SK-N-SH (cell line): ENCODE measurements at regions not wholly inside any gene's neighbourhood (a gene's known extent, or its start where the extent isn't known, plus 50 kb on each side); places are given as distances from the start of the nearest gene placed in this dataset.

ENCODE experiments used
- CTCF ChIA-PET: fragments of 300-600, 350-600 bp; formaldehyde crosslinking; extraction: SDS; loops from one replicate; lab custom pipeline; 2021; lab: Yijun Ruan, JAX
- POLR2A ChIA-PET: fragments of 350-600 bp; sonication (Branson Sonifier 250); formaldehyde crosslinking; extraction: SDS; loops from one replicate; lab custom pipeline; 2020; ENCODE audit warnings: antibody characterized with exemption, inconsistent platforms; lab: Yijun Ruan, JAX
- DNase-seq: peaks from one replicate; pipeline ENCODE4 v3.0.0; 2012
- H2AFZ ChIP-seq: fragments of 200-600 bp; sonication (generic); 2 replicates; pipeline ENCODE4 v1.8.1; 2016; ENCODE audit warnings: antibody characterized with exemption, mild to moderate bottlenecking, low read depth
- H3F3A ChIP-seq: fragments of 200-600 bp; sonication (generic); replicated peaks from 2 replicates; pipeline ENCODE3; 2016; ENCODE audit warnings: antibody characterized with exemption, mild to moderate bottlenecking; ENCODE audit not compliant: insufficient read depth
- H3K27ac ChIP-seq, 2 experiments: fragments of 200-500 bp in 1 of 2; fragments of 200-600 bp in 1 of 2; sonication (Bioruptor generic) in 1 of 2; sonication (generic), shearing (Covaris generic) in 1 of 2; 2 replicates each; pipeline versions ENCODE4 v1.5.1 to v1.6.1; 2014 to 2016; ENCODE audit warnings: low read depth in 2 of 2, inconsistent platforms in 1 of 2, low read length in 1 of 2, mild to moderate bottlenecking in 1 of 2, mixed read lengths in 1 of 2
- H3K27me3 ChIP-seq: fragments of 200-600 bp; sonication (generic), shearing (Covaris generic); 2 replicates; pipeline ENCODE4 v1.6.1; 2016; ENCODE audit warnings: mixed run types; ENCODE audit not compliant: insufficient read depth
- H3K36me3 ChIP-seq, 2 experiments: fragments of 200-500 bp in 1 of 2; fragments of 200-600 bp in 1 of 2; sonication (Bioruptor generic) in 1 of 2; sonication (generic) in 1 of 2; replicated peaks in 1 of 2; 2 replicates each; pipeline versions ENCODE3 to v1.5.1; 2014 to 2016; ENCODE audit warnings: low read length in 1 of 2, mild to moderate bottlenecking in 1 of 2; ENCODE audit not compliant: insufficient read depth in 2 of 2, control insufficient read depth in 1 of 2
- H3K4me1 ChIP-seq, 2 experiments: fragments of 200-500 bp in 1 of 2; fragments of 200-600 bp in 1 of 2; sonication (Bioruptor generic) in 1 of 2; sonication (generic), shearing (Covaris generic) in 1 of 2; 2 replicates each; pipeline versions ENCODE4 v1.5.1 to v1.6.1; 2014 to 2016; ENCODE audit warnings: low read depth in 1 of 2, low read length in 1 of 2, mixed run types in 1 of 2; ENCODE audit not compliant: insufficient read depth in 2 of 2, control insufficient read depth in 1 of 2
- H3K4me2 ChIP-seq: fragments of 200-600 bp; sonication (generic), shearing (Covaris generic); 2 replicates; pipeline ENCODE4 v1.6.1; 2017; ENCODE audit warnings: mixed run types
- H3K4me3 ChIP-seq, 2 experiments: fragments of 200-500 bp in 1 of 2; fragments of 200-600 bp in 1 of 2; sonication (Bioruptor generic) in 1 of 2; sonication (generic), shearing (Covaris generic) in 1 of 2; 2 replicates each; pipeline versions ENCODE4 v1.5.1 to v1.8.1; 2014 to 2016; ENCODE audit warnings: low read depth in 2 of 2, inconsistent platforms in 1 of 2, low read length in 1 of 2, mild to moderate bottlenecking in 1 of 2, mixed read lengths in 1 of 2, moderate library complexity in 1 of 2
- H3K79me2 ChIP-seq: fragments of 200-600 bp; sonication (generic); 2 replicates; pipeline ENCODE4 v1.8.1; 2017; ENCODE audit warnings: mild to moderate bottlenecking; ENCODE audit not compliant: insufficient read depth
- H3K9ac ChIP-seq: fragments of 200-600 bp; sonication (generic); 2 replicates; pipeline ENCODE4 v1.6.1; 2017; ENCODE audit warnings: mixed run types
- H3K9me2 ChIP-seq: fragments of 200-600 bp; sonication (generic); 2 replicates; pipeline ENCODE4 v1.6.1; 2017; ENCODE audit warnings: mixed run types
- H3K9me3 ChIP-seq: fragments of 200-600 bp; sonication (generic); 2 replicates; pipeline ENCODE4 v1.6.1; 2017; ENCODE audit warnings: mixed run types, mild to moderate bottlenecking, moderate library complexity
- H4K20me1 ChIP-seq: fragments of 200-600 bp; sonication (generic); 2 replicates; pipeline ENCODE4 v1.6.1; 2017; ENCODE audit warnings: mild to moderate bottlenecking, mixed run types; ENCODE audit not compliant: insufficient read depth
- ELF1 ChIP-seq: IDR thresholded peaks from 2 replicates; pipeline ENCODE4 v1.4.0; 2012
- EP300 ChIP-seq, 2 experiments: IDR thresholded peaks; 2 replicates each; pipeline versions ENCODE4 v1.4.0 to v1.6.1; 2012; ENCODE audit warnings: borderline replicate concordance in 1 of 2, low read depth in 1 of 2, low read length in 1 of 2
- EZH2phosphoT487 ChIP-seq: fragments of 200-600 bp; sonication (generic); IDR thresholded peaks from 2 replicates; pipeline ENCODE4 v1.6.1; 2017; ENCODE audit warnings: low read depth, mixed run types, mild to moderate bottlenecking, antibody characterized with exemption, moderate library complexity, borderline replicate concordance
- GABPA ChIP-seq: IDR thresholded peaks from 2 replicates; pipeline ENCODE4 v1.4.0; 2012; ENCODE audit warnings: low read depth, mild to moderate bottlenecking
- GATA2 ChIP-seq: sonication (generic); formaldehyde crosslinking; IDR thresholded peaks from 2 replicates; pipeline ENCODE4 v1.5.0; 2020; ENCODE audit warnings: mild to moderate bottlenecking, missing genetic modification reagents
- NFIC ChIP-seq: IDR thresholded peaks from 2 replicates; pipeline ENCODE4 v1.4.0; 2012; ENCODE audit warnings: borderline replicate concordance
- RFX5 ChIP-seq: IDR thresholded peaks from 2 replicates; pipeline ENCODE4 v1.6.1; 2012; ENCODE audit warnings: mild to moderate bottlenecking, improper control_type of control experiment, low read length
- RXRA ChIP-seq: IDR thresholded peaks from 2 replicates; pipeline ENCODE4 v1.4.0; 2012; ENCODE audit warnings: low read depth, mild to moderate bottlenecking, borderline replicate concordance
- SIN3A ChIP-seq: IDR thresholded peaks from 2 replicates; pipeline ENCODE4 v1.6.1; 2012; ENCODE audit warnings: low read depth, mild to moderate bottlenecking, low read length, moderate library complexity, borderline replicate concordance
- SMC3 ChIP-seq: IDR thresholded peaks from 2 replicates; pipeline ENCODE4 v1.6.1; 2012; ENCODE audit warnings: low read depth, low read length, improper control_type of control experiment
- USF2 ChIP-seq: fragments of 150-350 bp; IDR thresholded peaks from 2 replicates; pipeline ENCODE4 v1.6.1; 2017; ENCODE audit warnings: antibody characterized with exemption, low read length, low read depth, borderline replicate concordance
- ZBTB33 ChIP-seq: IDR thresholded peaks from 2 replicates; pipeline ENCODE4 v1.4.0; 2012; ENCODE audit warnings: low read depth, borderline replicate concordance
- WGBS: methylation state at CpG from one replicate; pipeline ENCODE4 v1.1.6; 2017; ENCODE audit warnings: low lambda C conversion rate; 5-methylcytosine and 5-hydroxymethylcytosine counted together
- TF ChIP-seq, protein P1 (sequence below): fragments of 150-350 bp; IDR thresholded peaks from 2 replicates; pipeline ENCODE4 v1.6.1; 2016; ENCODE audit warnings: mild to moderate bottlenecking, low read depth, low read length
- TF ChIP-seq, protein P2 (sequence below): IDR thresholded peaks from 2 replicates; pipeline ENCODE4 v1.4.0; 2012; ENCODE audit warnings: low read depth, borderline replicate concordance
- TF ChIP-seq, protein P3 (sequence below): fragments of 200-600 bp; sonication (generic); IDR thresholded peaks from 2 replicates; pipeline ENCODE4 v1.6.1; 2017; ENCODE audit warnings: antibody characterized with exemption, mild to moderate bottlenecking, moderate library complexity

DNA sequence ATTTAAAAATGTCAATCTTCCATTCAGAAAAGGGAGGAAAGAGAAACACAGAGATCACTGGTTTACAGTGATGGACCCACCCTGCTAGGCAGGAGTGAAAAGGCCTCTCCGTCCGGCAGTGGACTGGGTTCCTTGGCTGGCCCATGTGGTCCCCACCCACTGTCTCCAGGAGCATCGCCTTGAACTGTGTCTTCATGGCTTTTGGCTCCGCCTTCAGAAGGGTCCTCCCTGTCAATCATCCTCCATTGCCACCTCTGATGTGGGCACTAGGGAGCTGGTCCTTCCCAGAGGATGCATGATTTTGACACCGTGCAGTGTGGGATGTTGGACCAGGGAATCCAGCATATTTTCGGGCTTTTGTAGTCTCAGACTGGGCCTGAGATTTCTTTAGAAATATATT is 58.2 kb upstream of the B3GAT1 start:
- no peaks in the 10 kb centered on the region for H3K79me2 ChIP-seq
- TF ChIP-seq RXRA = no peak
- no peak for TF ChIP-seq GATA2 (CRISPR knock-in tag)
- no peak for TF ChIP-seq RFX5
- TF ChIP-seq SIN3A = no peak
- TF ChIP-seq SMC3 = no peak
- TF ChIP-seq USF2 = no peak
- TF ChIP-seq, protein P1, sequence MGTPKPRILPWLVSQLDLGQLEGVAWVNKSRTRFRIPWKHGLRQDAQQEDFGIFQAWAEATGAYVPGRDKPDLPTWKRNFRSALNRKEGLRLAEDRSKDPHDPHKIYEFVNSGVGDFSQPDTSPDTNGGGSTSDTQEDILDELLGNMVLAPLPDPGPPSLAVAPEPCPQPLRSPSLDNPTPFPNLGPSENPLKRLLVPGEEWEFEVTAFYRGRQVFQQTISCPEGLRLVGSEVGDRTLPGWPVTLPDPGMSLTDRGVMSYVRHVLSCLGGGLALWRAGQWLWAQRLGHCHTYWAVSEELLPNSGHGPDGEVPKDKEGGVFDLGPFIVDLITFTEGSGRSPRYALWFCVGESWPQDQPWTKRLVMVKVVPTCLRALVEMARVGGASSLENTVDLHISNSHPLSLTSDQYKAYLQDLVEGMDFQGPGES = no peak
- no peak for TF ChIP-seq EP300 (IDR thresholded peaks at IDR 0.05; ENCODE audit: borderline replicate concordance in 1 of 2, low read depth in 1 of 2, low read length in 1 of 2)
- no peak for TF ChIP-seq NFIC
- no peak for TF ChIP-seq ELF1
- TF ChIP-seq EZH2phosphoT487 = no peak
- no peak for TF ChIP-seq ZBTB33
- TF ChIP-seq, all 33 proteins: peak for 0
- Histone ChIP-seq H4K20me1 (no peaks in the 10 kb centered on the region), H3K27ac (no peak overlapping the region), H2AFZ (no peak overlapping the region), H3K9me3 (no peaks in the 10 kb centered on the region), H3K9me2 (no peaks in the 10 kb centered on the region), H3K9ac (no peak overlapping the region), H3K4me2 (no peak overlapping the region), H3F3A (no peaks in the 10 kb centered on the region), H3K36me3 (no peaks in the 10 kb centered on the region), H3K27me3 (no peaks in the 10 kb centered on the region), H3K4me1 (no peaks in the 10 kb centered on the region; a peak in 1 of 4 replicates), H3K4me3 (no peak overlapping the region)
- WGBS = 41% methylated on average over 5 of the region's 6 CpGs
- ChIA-PET POLR2A (no interaction called here), CTCF (interaction anchor here (0.6 to 1.1 kb wide), 3 partner anchors 11 to 561 kb away, joined by 3 read pairs; no protein-coding TSS in a partner anchor)
- no peak for DNase-seq

GRCh38 chr11:134469627-134470026 is 57.6 kb upstream of the B3GAT1 start:
- Histone ChIP-seq H3K27ac (no peak overlapping the region), H3K9me2 (no peaks in the 10 kb centered on the region), H4K20me1 (no peaks in the 10 kb centered on the region), H3K9me3 (no peaks in the 10 kb centered on the region), H3K36me3 (no peaks in the 10 kb centered on the region), H3K79me2 (no peaks in the 10 kb centered on the region), H3K4me3 (no peak overlapping the region), H2AFZ (no peak overlapping the region), H3K27me3 (no peaks in the 10 kb centered on the region), H3K9ac (no peak overlapping the region), H3K4me2 (no peak overlapping the region), H3K4me1 (no peaks in the 10 kb centered on the region; a peak in 1 of 4 replicates), H3F3A (no peaks in the 10 kb centered on the region)
- CTCF ChIA-PET = interaction anchor here (0.6 to 1.1 kb wide), 3 partner anchors 10 to 562 kb away, joined by 3 read pairs; no protein-coding TSS in a partner anchor
- DNase-seq = peak; percentile 61
- WGBS = 37% methylated on average over 3 of the region's 3 CpGs
- POLR2A ChIA-PET = no interaction called here
- TF ChIP-seq GABPA (no peak), SMC3 (no peak), GATA2 (CRISPR knock-in tag) (no peak)
- TF ChIP-seq, protein P2, sequence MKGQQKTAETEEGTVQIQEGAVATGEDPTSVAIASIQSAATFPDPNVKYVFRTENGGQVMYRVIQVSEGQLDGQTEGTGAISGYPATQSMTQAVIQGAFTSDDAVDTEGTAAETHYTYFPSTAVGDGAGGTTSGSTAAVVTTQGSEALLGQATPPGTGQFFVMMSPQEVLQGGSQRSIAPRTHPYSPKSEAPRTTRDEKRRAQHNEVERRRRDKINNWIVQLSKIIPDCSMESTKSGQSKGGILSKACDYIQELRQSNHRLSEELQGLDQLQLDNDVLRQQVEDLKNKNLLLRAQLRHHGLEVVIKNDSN = peak; percentile 66; the same call in 1 of the 2 replicates
- TF ChIP-seq, protein P3, sequence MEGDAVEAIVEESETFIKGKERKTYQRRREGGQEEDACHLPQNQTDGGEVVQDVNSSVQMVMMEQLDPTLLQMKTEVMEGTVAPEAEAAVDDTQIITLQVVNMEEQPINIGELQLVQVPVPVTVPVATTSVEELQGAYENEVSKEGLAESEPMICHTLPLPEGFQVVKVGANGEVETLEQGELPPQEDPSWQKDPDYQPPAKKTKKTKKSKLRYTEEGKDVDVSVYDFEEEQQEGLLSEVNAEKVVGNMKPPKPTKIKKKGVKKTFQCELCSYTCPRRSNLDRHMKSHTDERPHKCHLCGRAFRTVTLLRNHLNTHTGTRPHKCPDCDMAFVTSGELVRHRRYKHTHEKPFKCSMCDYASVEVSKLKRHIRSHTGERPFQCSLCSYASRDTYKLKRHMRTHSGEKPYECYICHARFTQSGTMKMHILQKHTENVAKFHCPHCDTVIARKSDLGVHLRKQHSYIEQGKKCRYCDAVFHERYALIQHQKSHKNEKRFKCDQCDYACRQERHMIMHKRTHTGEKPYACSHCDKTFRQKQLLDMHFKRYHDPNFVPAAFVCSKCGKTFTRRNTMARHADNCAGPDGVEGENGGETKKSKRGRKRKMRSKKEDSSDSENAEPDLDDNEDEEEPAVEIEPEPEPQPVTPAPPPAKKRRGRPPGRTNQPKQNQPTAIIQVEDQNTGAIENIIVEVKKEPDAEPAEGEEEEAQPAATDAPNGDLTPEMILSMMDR = no peak
